ENCODE measurements at regions not wholly inside any gene's neighbourhood (a gene's known extent, or its start where the extent isn't known, plus 50 kb on each side); places are given as distances from the start of the nearest gene placed in this dataset.

DNA sequence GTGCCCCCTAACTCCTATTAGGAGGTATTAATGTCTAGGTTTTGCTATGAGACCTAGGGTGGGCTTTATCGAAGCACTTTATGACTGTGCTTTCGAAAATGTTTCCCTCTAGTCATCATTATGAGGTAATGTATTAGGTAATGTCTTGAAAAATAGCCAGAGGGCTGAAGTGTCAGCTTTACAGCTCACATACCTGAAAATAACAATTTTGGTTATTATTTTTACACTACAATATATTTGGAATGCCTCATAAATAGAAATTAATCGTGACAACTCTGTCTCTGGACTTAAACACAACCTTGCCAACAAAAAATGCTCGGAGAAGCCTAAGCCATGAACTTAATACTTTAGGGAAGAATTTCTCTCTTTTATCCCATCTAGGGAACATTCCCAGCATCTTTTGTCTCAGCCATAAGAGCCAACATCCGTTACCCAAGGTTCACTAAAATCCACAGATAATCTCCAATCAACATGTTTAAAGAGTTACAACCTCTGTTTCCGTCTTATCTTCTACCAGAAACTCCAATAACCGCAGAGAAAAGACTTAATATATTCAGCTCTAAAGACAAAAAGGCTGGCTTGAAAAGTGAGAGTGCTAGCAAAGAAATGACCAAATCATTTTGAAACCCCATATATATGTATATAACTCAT, 130.9 kb upstream of the RND3 start:
- no peak for DNase-seq (ENCODE audit: low spot score)

DNA sequence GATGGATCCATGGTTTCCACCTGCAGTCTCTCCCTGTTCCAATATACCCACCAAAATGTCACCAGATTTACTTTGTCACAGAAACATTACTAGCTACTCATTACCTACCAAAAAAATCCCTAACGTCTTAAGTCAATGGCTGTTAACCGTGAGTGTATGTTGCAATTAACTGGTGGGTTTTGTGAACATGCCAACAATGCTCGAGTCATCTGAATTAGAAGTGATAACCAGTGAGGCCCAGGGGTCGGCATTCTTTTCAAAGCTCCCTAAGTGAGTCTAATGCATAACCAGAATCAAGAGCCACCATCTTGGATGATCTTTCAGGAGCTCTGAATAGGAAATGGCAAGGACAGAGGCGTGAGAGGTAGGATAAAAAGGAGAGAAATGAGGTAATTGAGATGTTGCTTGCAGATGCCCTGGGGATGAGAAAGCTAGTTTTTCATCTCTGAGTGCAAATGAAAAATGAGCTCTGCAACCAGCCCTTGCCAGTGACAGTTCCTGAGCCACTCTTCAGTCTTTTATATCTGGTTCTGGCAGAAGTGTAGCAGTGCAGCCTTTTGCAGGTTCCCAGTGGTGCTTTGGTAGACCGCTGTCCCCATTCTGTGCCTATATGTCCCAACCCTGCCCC, 130.0 kb upstream of the RND3 start:
- no peak for DNase-seq (ENCODE audit: low spot score)

DNA sequence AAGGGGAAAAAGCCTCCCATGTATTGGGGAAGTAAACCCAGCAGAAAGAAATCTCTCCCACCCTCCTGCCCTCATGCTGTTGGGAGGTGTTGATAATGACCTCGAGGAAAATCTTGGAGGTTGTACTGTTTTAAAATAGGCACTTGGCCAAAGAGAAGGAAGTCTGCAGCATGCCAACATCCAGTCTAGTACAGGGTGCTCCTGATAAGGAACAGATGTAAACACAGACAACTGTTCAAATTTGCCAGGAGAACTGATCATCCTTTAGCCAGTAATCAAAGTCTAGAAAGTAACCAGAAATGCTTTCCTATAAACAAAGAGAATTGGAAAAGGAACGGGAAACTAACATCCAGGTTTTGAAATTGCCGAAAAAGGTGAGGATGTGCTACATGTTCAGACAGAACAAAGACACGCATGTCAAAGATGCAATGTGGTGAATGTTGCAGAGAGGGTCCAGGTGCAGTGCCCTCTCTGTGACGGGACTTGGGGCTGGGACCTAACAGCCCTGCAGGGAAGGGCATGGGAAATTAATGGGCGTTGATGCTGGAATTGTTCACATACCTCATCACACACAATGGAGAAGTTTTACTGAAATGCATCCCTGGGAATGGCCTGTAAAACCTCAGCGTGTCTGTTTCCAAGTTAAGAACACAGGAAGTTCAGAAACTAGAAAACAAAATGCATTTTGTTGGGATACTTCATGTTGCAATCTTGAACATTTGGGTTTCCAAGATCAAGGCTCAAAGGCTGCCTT, 125.7 kb upstream of the RND3 start:
- no peak for DNase-seq (ENCODE audit: low spot score)

DNA sequence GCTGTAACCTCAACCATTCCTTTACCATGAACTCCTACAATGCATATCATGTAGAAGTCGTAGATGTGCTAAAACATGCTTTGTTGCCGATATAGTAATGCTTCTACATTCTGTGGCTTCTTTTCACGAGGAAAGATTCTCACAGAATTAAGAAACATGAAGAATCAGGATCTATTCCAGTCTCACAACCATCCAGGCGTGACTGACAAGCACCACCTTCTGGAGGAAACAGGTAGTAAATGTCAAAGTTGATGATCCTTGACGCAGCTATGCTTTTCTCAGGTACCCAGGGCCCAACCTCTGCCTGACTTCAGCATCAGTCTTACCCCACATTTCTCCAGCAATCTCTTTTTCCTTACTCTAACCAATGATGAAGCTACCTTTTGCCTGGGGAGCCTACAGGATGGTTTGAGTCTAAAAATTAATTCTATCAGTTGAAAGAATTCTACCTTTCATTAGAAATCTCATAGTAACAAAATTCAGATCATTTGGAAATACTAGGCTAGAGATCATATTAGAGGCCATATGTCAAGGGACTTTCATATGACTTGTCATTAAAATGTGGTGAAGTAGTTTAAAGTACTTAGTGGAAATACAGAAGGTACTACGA, 123.3 kb upstream of the RND3 start:
- DNase-seq (ENCODE audit: low spot score): no peak

DNA sequence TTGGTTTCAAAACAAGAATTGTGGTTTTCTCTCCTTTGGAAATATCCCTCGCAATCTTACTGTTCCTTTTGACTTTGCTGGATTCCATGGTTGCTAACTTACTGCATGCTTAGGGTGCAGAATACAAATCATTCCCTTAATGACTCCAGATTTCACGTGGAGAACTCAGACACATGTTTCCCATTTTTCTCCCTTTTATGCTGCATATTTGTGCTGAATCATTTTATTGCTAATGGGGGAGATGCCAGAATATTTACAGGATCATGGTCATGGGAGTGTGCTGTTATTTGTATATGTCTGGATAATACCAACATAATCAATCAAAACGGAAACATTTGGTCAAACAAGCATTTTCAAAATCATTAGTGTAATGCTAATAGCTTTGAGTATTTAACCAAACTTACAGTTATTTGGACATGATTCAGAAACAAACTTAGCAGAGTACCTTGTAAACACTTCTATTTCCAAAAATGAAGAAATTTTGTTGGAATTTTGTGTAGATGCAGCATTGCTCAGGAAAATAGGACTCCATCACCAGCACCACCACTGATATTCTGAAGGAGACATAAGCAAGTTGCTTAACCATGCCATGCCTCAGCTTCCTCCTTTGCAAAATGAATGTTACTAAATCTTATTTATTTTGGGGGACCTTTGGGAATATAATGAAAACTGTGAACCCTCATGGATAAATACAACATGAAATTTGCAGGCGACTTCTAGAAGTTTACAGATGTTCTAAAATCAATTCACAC, 122.5 kb upstream of the RND3 start:
- no peak for DNase-seq (ENCODE audit: low spot score)

DNA sequence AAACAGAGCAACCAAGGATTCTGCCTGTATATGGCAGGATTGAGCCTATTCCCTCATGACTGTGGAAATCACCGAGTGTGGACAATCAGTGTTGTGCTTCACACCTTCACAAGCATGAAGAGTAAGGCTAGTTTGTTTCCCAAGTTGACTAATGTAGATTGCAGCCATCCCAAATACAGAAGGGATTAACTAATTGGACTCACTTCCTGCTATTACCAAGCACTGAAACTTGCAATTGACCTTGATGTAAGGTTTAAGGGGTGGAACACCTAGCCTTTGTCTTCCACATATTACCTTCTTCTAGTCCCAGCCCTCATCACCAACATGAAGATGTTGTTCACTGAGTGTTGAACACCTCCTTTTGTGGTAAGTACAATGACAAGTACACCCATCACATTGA, 120.9 kb upstream of the RND3 start:
- DNase-seq (ENCODE audit: low spot score): no peak

DNA sequence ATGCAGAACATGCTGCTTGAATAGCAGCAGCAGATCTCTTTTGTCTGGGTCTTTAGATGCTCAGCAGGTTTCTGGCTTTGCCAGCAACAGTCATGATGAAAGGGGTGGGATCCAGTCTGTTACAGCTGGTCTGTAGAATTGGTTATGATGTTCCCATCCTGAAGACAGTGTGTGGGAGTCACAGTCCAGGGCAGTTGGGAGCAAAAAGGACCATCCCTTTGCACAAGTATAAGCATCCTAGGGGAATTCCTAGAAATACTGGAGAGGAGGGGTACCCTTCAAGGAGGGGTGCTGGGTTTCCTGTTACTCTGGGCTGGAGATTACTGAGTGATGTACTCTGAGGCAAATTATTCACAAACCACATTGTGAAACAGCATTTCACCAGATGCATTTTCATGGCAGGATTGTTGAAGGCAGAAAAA, 119.9 kb upstream of the RND3 start:
- no peak for DNase-seq (ENCODE audit: low spot score)

DNA sequence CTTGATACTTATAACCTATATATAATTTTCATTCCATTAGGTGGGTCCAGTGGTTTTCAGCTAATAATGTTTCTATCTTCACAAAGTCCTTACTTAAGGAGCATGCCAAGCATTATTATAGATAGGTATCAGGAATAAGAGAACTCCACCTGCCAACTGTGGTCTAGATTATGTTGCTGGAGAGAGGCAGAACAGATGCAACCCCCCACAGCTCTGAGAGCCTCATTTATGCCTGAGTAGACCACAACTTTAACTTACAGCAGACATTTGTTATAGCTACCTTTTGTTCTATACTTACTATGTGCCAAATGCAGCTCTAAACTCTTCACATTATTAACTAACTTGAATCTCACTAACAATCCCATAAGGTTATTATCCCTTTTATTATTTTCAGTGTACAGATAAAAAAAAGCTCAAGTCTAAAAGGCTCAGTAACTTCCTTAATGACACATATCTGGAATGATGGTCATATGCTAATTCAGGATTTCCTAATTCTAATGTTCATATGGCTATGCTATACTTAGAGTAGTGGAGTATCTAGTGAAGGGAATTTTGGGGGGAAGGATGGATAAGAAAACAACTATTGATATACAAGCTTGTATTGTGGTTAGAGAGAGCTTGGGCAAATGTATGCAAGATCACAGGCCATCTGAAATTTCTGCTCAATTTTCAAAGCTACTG, 119.1 kb upstream of the RND3 start:
- no peak for DNase-seq (ENCODE audit: low spot score)

DNA sequence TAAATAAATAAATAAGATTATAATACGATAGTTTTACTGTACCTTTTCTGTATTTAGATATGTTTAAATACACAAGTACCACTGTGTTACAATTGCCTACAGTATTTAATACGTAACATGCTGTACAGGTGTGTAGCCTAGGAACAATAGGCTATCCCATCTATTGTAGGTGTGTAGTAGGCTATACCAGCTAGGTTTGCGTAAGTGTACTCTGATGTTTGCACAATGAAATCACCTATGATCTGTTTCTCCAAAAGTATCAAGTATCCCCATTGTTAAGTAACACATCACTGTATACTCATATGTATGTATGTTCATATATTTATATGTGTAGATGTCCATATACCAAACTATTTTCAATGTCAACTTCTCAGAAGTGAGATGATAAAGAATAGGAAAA, 118.2 kb upstream of the RND3 start:
- no peak for DNase-seq (ENCODE audit: low spot score)

DNA sequence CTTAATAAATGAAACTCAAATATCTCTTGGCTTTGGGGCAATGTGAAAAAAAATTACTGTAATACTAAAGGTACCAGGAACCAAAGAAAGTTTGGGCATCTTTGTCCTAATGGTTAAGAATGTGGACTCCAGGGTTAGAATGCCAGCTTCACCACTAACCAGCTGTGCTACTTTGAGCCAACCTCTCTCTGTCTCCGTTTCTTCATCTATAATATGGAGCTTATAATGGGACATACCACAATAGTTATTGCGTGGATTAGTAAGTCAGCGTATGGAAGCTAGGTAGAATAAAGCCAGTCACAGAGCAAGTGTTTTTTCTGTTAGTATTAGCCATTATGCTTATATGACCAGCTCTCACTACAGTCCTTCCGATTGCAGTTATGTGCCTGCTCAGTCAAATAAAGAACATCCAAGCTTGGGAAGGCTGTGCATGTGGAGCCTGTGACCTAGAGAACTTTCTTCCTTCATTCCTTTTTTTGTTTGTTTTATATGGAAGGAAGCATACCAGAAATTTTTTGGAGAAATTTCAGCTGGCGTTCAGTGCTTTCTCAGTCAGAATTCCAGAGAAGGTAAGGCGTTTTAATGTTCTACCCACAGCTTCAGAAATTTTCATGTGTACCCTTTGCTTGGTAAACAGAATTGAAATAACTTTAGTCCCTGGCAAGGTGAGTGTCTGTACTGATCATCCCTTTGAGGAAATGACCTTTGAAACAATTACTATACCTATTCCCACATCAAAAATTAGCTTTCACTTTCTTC, 114.0 kb upstream of the RND3 start:
- DNase-seq (ENCODE audit: low spot score): no peak

DNA sequence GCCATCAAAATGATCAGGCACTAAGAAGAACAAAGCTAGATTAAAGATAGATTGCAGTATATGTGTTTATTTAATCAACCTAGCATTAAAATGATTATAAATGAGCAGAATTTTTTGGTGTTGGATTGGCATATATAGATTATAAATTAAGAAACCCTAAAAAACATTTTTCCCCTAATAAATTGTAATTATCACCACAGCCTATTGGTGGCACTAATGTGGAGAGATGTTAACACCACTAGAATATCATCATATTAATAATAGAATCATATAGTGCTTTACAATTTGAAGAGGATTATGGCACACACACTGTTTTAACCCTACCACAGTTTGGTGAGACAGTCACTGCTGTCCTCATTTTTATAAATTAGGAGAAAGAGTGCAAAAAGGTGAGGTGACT, 112.4 kb upstream of the RND3 start:
- no peak for DNase-seq (ENCODE audit: low spot score)

DNA sequence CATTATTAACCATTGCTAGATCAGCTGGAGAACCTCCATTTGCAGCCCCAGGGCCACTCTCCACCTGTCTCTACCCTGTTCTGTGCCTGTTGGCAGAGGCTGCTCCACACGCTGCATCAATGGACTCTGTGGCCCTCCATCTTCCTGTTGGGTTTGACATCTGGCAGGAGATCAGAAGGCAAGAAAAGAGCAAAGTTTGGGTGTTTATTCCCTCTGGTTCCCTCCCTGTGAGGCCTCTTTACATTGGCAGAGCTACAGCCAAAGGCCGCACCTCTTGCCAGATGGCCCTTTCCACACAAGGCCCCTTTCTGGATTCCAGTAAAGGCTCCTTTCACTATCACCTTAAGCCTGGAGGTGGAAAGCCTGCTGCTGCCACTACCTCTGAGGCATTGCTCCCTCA, 110.9 kb upstream of the RND3 start:
- no peak for DNase-seq (ENCODE audit: low spot score)

DNA sequence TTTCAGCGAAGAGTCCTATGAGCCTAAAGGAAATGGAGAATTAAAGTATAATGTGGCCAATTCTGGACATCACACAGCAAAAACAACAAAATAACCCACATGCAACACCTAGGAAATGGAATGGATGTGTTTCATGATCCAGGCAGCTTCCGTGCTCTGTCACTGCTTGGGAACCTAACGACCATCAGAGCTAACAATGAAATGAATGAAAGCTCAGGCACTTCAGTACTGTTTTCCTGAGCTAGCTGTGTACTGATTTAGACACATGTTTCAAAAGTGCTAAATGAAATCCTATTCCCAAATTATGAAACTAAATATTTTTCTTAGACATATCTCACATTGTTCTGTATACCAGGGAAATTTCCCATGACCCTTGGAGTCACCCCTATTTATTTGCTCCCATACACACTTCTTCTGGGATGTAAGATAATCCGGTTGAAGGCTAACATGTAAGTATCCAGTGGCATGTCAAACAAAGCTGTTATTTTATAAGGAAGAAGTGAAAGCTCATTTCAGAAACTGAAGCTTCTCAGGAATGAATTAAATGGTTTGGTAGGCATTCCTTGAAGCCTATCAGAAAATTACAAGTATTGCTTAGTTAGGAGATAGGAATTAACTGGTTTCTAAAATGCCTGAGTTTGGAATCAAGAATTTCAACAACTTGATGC, 108.5 kb upstream of the RND3 start:
- no peak for DNase-seq (ENCODE audit: low spot score)

DNA sequence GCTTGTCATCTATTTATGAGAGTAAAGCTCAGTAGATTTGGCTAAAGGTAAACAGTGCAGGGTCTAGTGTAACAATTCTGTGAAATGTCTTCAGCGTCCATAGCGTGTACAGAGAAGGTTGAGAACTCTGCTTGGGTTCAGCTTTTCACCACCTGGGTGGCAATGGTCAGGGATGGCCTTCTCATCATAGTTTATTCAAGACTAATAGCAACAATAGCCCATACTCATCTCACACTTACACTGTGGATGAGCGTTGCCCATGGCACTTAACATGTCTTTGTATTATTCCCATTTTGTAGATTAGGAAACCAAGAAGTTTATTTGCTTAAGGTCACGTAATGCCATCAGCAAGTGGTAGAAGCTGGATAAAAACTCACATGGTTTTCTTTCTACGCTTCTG, 106.8 kb upstream of the RND3 start:
- no peak for DNase-seq (ENCODE audit: low spot score)

DNA sequence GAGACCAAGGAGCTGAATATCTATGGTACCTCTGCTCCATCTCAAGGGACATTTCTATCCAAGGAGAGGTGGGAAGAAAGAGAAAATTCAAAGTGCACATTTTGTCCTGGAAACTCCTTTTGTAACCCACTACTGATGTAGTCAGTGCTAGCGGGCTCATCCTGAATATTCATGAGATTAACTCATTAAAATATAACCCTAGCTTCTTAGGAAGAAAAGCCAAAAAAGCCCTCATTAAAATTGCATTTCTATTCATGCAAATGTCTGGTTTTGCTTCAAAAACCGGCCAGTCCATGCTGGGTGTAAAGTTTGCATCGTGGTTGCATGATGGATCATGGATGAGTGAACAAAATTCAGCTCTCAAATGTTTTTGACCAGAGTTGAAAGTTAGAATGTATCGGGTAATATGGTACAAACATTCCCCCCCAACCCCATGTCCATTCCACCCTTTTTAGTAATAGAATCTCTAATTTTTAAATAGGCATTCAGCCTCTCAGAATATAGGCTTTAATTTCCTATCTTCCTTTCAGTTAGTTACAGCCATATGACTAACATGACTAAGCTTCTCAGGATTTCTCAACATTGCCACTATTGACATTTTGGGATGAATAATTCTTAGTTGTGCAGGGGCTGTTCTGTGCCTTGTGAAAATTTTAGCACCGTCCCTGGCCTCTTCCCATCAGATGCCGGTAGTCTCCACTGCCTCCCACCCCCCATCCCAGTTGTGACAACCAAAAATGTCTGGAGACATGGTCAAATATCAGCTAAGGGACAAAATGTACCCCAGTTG, 104.2 kb upstream of the RND3 start:
- no peak for DNase-seq (ENCODE audit: low spot score)

DNA sequence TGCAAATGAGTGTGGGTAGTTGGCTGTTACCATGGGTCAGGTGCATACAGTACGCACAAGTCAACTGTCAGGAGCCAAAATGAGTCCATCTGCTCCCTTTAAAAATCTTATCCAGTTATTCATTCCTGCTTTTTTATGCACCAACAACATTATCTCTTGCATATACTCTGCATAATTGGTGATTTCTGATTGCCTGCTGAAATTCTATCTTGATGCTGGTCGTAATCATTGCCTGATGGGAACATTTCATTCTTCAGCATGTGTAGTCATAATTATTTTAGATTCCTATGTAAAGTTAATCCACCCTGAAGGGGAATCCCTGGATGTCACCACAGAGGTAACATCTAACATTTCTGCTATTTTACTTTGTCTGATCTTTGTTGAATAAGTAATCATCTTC, 102.2 kb upstream of the RND3 start:
- no peak for DNase-seq (ENCODE audit: low spot score)

DNA sequence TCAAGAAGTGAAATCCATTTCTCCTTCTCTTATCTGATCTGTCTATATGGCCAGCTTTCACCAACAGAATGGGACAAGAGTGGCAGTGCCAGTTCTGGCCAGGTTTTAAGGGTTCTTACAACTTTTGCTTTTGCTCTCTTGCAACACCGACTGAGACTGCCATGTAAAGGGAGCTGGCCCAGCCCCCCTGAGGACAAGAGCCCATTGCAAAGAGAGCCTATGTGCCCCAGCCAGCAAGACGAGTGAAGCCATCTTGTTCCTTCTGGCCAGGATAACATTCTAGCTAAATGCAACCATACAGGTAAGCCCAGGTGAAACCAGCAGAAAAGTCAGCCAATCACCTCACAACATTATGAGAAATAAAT, 101.0 kb upstream of the RND3 start:
- DNase-seq (ENCODE audit: low spot score): no peak

DNA sequence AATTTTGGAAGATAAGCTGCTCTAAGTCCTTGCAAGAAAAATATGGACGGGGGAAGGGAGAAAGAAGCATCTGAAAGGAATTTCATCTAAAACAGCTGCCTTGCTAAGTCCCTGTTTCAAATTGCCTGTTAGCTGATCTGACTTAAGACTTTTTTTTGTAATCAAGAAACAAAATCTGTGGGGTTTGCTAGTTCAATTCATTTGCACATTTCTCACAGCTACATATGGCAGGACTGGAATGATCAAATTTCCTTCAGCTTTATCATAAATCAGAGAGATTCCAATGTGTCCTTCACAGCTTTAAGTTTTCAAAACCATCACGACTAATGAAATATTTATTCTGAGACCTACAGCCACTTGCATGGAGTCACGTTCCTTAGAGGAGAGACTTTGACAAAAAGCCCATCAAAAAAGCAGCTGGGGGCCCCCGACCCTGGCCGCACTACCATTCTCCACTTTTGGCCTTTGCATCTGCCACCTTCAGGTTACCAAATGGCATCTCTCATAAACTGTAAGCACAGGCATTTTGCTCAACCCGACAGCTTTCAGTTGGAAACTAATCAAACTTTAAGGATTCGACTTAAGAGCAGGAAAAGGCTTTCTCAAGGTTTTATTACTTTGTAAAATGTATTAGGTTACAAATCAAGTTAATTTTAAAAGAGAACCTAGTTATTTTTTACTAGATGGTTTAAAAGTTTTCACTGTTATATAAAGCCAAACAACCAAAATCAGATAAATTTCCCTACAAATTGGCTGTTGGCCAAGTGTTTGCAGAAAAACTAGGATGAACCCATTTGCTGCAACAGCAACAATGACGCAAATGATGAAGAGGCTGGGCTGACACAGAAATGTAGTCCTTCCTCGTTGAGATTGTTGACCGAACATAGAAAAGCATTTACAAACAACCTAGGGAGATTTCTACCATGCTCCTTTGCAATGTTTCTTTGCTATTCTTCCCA, 100.4 kb upstream of the RND3 start:
- no peak for DNase-seq (ENCODE audit: low spot score)

Measured in ureter (tissue), 1 donor.